ENCODE measurements at regions not wholly inside any gene's neighbourhood (a gene's known extent, or its start where the extent isn't known, plus 50 kb on each side); places are given as distances from the start of the nearest gene placed in this dataset.

GRCh38 chr12:76137606-76138005 lies 53.1 kb upstream of the NAP1L1 start:
- Histone ChIP-seq H3K4me3 (ENCODE audit: low read length) (no peak overlapping the region), H3K9me2 (replicated peaks; ENCODE audit: control insufficient read depth, low read length) (no peaks in the 10 kb centered on the region), H3K79me2 (ENCODE audit: control insufficient read depth, low read length) (no peaks in the 10 kb centered on the region), H4K20me1 (ENCODE audit: control insufficient read depth, insufficient read depth, low read depth, low read length) (no peaks in the 10 kb centered on the region), H3K9me3 (ENCODE audit: control insufficient read depth, insufficient read depth, low read length) (no peaks in the 10 kb centered on the region), H3K36me3 (ENCODE audit: control insufficient read depth, low read length) (no peaks in the 10 kb centered on the region), H3F3A (ENCODE audit: control insufficient read depth, insufficient read depth) (no peaks in the 10 kb centered on the region), H3K27me3 (ENCODE audit: control insufficient read depth, low read length) (peaks cover 3% of the 10 kb centered on the region; the same call in 1 of the 2 replicates), H3K4me2 (ENCODE audit: low read length) (no peak overlapping the region), H3K27ac (ENCODE audit: low read depth, low read length) (peak overlapping the region; percentile 16; the same call in 1 of the 2 replicates), H3K4me1 (ENCODE audit: control insufficient read depth, low read length) (no peaks in the 10 kb centered on the region)
- no peak for TF ChIP-seq EZH2phosphoT487 (IDR thresholded peaks at IDR 0.05; ENCODE audit: borderline replicate concordance, low read length)
- TF ChIP-seq CTCF (IDR thresholded peaks at IDR 0.05; ENCODE audit: low read depth, low read length, poor library complexity, severe bottlenecking) = no peak

GRCh38 chr12:76135456-76135855 lies 51.0 kb upstream of the NAP1L1 start:
- TF ChIP-seq CTCF (IDR thresholded peaks at IDR 0.05; ENCODE audit: low read depth, low read length, poor library complexity, severe bottlenecking) = no peak
- TF ChIP-seq EZH2phosphoT487 (IDR thresholded peaks at IDR 0.05; ENCODE audit: borderline replicate concordance, low read length) = no peak
- Histone ChIP-seq H3F3A (ENCODE audit: control insufficient read depth, insufficient read depth) (no peaks in the 10 kb centered on the region), H3K4me2 (ENCODE audit: low read length) (no peak overlapping the region), H3K9me3 (ENCODE audit: control insufficient read depth, insufficient read depth, low read length) (no peaks in the 10 kb centered on the region), H3K36me3 (ENCODE audit: control insufficient read depth, low read length) (no peaks in the 10 kb centered on the region), H3K4me1 (ENCODE audit: control insufficient read depth, low read length) (no peaks in the 10 kb centered on the region), H4K20me1 (ENCODE audit: control insufficient read depth, insufficient read depth, low read depth, low read length) (no peaks in the 10 kb centered on the region), H3K9me2 (replicated peaks; ENCODE audit: control insufficient read depth, low read length) (no peaks in the 10 kb centered on the region), H3K79me2 (ENCODE audit: control insufficient read depth, low read length) (no peaks in the 10 kb centered on the region), H3K27me3 (ENCODE audit: control insufficient read depth, low read length) (no peaks in the 10 kb centered on the region), H3K4me3 (ENCODE audit: low read length) (no peak overlapping the region), H3K27ac (ENCODE audit: low read depth, low read length) (no peak overlapping the region)
